Stimulated activated effector memory CD8-positive, alpha-beta T cell treated with anti-CD3 and anti-CD28 coated beads, Interleukin-12 subunit alpha, Interleukin-12 subunit beta, amount 100 ng/mL, for 72 hours (primary cell): ENCODE measurements at regions not wholly inside any gene's neighbourhood (a gene's known extent, or its start where the extent isn't known, plus 50 kb on each side); places are given as distances from the start of the nearest gene placed in this dataset.

ENCODE experiments used
- ATAC-seq: fragments of 150-1000 bp; cut with Tn5 transposase; 2 replicates; pipeline ENCODE4 v1.10.0; 2021
- DNase-seq, 2 donors: peaks; one replicate each; pipeline ENCODE4 v3.0.0; 2021 to 2022; ENCODE audit warnings: low spot score in 2 of 2
- H3K27ac Mint-ChIP-seq: one replicate; pipeline ENCODE4 v1.8.0; 2022; ENCODE audit warnings: mild to moderate bottlenecking, mixed read lengths
- H3K36me3 Mint-ChIP-seq: one replicate; pipeline ENCODE4 v1.8.0; 2022; ENCODE audit warnings: mild to moderate bottlenecking, mixed read lengths
- H3K4me1 Mint-ChIP-seq: one replicate; pipeline ENCODE4 v1.8.0; 2022; ENCODE audit warnings: mixed read lengths
- H3K4me3 Mint-ChIP-seq: one replicate; pipeline ENCODE4 v1.8.0; 2022; ENCODE audit warnings: mild to moderate bottlenecking, mixed read lengths
- H3K9me3 Mint-ChIP-seq: one replicate; pipeline ENCODE4 v1.8.0; 2022; ENCODE audit warnings: mixed read lengths

DNA sequence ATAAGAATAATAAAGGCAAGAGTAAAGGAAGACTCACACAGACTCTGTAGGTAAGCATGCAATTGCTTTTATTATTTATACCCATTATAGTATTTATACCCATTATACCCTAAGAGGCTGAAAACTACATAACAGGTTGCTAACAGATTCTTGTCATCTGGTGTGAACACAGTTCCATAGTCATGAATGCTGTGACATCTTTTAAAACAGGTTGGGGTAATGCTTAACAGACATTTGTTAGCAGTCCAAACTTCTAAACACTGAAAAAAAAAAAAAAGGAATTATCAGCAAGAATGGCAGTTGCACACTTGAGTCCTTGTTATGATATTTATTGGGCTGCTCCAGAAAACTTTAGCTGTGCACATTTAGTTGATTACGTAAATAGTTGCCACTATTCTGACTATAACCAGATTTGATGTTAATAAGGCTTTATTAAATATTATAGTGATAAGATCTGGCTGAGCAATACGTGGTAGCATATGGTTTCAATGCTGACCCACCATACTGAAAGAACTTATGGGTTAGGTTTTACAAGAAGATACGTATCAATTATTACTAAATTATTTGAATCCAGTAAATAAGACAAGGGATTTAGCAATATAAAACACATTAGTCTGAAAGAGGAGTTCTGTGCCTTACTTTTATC is 888.8 kb downstream of the LRRTM4 start:
- peaks cover 14% of the 10 kb centered on the region for H3K9me3 Mint-ChIP-seq
- H3K36me3 Mint-ChIP-seq, result no peaks in the 10 kb centered on the region
- DNase-seq (no peak), ATAC-seq (no peak)
- H3K4me1 Mint-ChIP-seq, result no peaks in the 10 kb centered on the region
- no peak overlapping the region for H3K4me3 Mint-ChIP-seq
- H3K27ac Mint-ChIP-seq, result no peak overlapping the region

DNA sequence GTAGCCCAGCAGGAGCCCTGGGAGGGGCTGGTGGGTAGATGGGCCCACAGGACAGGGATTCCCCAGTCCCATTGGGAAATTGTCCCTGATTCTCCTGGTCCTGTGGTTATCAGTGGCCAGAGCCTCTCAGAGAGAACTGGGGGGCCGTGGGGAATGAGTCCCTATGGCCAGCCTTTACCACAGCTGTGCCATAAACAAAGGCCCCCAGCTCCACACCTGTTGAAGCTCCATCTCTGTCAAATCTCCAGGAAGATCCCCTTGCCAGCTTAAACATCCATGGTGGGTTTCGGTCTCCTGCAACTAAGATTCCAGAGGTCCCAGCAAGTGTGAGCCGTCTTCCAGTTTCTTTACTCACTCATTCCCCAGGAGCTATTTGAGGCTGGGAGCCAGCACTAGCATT is 897.1 kb downstream of the LRRTM4 start:
- H3K27ac Mint-ChIP-seq, result no peak overlapping the region
- DNase-seq (no peak), ATAC-seq (peak; percentile 11)
- no peaks in the 10 kb centered on the region for H3K36me3 Mint-ChIP-seq
- H3K4me3 Mint-ChIP-seq, result no peak overlapping the region
- no peaks in the 10 kb centered on the region for H3K4me1 Mint-ChIP-seq
- peaks cover 38% of the 10 kb centered on the region for H3K9me3 Mint-ChIP-seq

DNA sequence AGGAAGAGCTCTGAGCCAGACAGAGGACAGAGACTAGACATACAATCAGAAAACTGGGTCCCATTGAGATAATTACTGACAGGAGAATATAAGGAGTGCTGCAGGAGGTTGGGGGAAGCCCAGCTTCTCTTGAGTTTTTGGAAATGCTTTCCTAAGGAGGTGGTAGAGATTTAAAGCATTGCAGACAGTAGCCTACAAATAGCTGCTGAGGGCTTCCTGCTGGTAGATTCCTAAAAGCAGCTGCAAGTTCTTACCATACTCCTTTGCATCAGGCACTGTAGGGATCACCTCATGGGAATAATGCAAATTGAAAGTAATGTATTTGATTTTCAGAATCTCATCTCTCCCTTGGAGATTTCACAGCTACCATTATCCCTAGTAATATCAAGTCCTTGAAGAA is 902.6 kb upstream of the GCFC2 start:
- ATAC-seq (no peak), DNase-seq (no peak)
- Mint-ChIP-seq H3K4me3 (no peak overlapping the region), H3K36me3 (no peaks in the 10 kb centered on the region), H3K9me3 (peaks cover 17% of the 10 kb centered on the region), H3K27ac (no peak overlapping the region), H3K4me1 (no peaks in the 10 kb centered on the region)

DNA sequence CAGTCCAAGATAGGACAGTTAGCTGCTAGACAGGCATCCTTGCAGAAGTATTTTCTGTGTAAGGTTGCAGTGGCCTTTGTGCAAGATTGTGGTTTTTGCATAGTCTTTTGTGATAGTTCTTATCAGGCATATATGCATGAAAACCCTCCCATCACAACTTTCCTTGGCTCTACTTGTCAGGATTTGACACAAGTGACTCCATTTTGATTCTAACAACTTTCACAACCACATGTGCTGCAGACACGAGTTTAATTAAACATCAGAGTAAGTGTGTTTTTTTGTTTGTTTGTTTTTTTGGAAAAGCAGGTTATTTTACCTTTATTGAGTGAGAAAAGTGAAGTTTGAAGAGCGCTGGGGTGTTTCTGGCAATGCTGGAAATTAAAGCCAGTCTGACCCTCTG is 902.0 kb upstream of the GCFC2 start:
- Mint-ChIP-seq H3K4me1 (no peaks in the 10 kb centered on the region), H3K4me3 (no peak overlapping the region), H3K27ac (no peak overlapping the region), H3K36me3 (no peaks in the 10 kb centered on the region), H3K9me3 (peaks cover 14% of the 10 kb centered on the region)
- DNase-seq (no peak), ATAC-seq (no peak)

DNA sequence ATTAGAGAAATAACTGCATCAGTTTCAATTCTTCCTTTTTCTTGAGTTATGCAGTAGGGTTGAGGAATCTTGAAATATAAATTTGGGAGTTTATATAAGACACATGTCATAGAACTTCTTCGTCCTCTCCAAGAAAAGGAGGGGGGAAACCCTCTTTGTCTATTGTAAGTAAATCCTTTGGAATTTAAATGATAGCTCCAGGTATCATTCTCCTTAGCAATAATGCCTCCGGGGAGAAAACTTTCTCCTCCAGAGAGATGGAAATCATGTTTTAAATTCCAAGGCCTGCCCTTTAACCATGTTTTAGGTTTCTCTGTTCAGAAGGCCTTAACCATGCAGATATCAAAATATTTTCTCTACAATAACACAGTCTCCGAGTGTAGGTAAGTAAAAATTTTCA is 899.7 kb upstream of the GCFC2 start:
- H3K9me3 Mint-ChIP-seq, result peaks cover 19% of the 10 kb centered on the region
- no peak overlapping the region for H3K27ac Mint-ChIP-seq
- H3K4me1 Mint-ChIP-seq, result no peaks in the 10 kb centered on the region

DNA sequence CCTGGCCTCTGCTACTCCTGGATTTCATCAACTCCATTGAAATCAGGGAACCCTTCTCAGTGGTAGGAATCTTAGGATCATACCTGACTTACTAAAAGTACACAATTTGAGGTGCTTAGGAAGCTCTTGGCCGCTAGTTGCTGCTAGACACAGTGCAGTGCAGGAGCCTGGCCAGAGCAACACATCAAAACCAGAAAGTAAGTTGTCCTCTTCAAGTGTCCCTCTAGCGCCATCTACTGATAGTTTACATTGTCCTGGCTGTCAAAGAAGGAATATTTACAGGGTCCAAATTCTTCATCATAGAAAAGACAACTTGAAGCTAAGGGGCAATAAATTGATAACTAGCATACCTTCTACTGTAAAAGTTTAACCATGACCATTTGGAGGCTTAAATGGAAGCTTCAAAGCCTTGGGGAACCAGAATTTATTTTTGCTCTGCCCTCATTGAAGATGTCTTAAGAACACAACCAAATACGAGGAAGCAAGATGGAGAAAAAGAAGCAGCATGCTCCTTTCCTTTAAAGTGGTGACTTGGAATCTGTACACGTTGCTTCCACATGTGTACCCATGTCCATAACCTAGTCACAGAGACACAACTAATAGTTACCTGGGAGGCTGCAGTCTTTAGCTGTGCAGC is 889.1 kb upstream of the GCFC2 start:
- Mint-ChIP-seq H3K9me3 (peaks cover 8% of the 10 kb centered on the region), H3K36me3 (no peaks in the 10 kb centered on the region), H3K4me1 (no peaks in the 10 kb centered on the region), H3K4me3 (no peak overlapping the region), H3K27ac (no peak overlapping the region)
- ATAC-seq (no peak), DNase-seq (no peak)

More for the DNA sequence above, 899.7 kb upstream of the GCFC2 start:
- Mint-ChIP-seq H3K36me3 (no peaks in the 10 kb centered on the region), H3K4me3 (no peak overlapping the region)
- ATAC-seq (no peak), DNase-seq (no peak)

DNA sequence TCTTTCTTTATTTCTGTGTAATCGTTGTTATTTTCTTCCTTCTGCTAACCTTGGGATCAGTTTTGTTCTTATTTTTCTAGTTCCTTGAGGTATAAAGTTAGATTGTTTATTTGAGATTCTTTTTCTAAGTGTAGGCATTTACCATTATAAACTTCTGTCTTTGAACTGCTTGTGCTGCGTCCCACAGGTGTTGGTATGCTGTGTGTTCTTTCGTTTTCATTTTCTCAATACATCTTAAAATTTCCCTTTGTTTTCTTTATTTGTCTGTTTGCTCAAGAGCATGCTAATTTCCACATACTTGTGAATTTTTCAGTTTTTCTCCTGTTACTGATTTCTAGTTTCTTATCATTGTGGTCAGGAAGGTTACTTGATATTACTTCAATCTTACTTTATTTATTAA is 873.8 kb upstream of the GCFC2 start:
- H3K9me3 Mint-ChIP-seq, result peaks cover 22% of the 10 kb centered on the region
- DNase-seq, result no peak
- no peak for ATAC-seq
- no peaks in the 10 kb centered on the region for H3K4me1 Mint-ChIP-seq
- H3K36me3 Mint-ChIP-seq, result no peaks in the 10 kb centered on the region
- no peak overlapping the region for H3K27ac Mint-ChIP-seq
- no peak overlapping the region for H3K4me3 Mint-ChIP-seq

DNA sequence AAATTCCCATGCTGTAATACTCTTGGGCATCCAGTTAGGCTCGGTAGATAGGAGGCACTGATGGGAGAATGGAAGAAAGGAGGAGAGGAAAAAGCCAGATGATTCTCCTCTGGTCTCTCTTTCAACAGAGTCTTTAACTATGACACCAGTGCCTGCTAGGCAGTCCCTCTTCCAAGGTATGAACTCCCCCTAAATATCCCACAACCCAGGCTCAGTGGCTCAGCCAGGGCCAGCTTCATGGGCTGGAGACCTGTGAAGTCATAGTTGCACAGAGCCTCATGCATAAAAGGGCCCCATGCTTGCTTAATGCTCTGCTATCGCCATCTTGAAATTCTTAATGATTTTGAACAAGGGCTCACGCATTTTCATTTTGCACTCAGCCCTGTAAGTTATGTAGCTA is 869.2 kb upstream of the GCFC2 start:
- ATAC-seq (no peak), DNase-seq (no peak)
- no peaks in the 10 kb centered on the region for H3K4me1 Mint-ChIP-seq
- H3K27ac Mint-ChIP-seq, result no peak overlapping the region
- peaks cover 50% of the 10 kb centered on the region for H3K9me3 Mint-ChIP-seq
- no peaks in the 10 kb centered on the region for H3K36me3 Mint-ChIP-seq
- no peak overlapping the region for H3K4me3 Mint-ChIP-seq

DNA sequence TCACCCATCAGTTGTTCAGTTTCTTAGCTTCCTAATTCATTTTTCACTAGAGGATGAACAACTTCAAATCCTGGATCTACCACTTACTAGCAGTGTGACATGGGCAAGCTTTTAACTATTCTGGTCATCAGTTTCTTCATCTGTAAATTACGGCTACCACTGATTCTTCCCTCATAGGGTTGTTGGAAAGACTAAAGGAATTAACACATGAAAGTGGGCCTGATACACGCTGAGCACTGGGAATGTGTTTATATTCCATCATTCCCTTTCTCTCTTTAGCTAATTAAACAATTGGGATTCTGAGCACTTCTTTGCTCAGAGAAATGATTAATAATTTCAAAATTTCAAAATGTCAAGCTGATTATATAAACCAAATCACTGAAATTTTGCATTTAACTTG is 862.3 kb upstream of the GCFC2 start:
- Mint-ChIP-seq H3K4me1 (no peaks in the 10 kb centered on the region), H3K4me3 (no peak overlapping the region), H3K36me3 (no peaks in the 10 kb centered on the region), H3K27ac (no peak overlapping the region), H3K9me3 (peaks cover 24% of the 10 kb centered on the region)
- DNase-seq (no peak), ATAC-seq (no peak)

DNA sequence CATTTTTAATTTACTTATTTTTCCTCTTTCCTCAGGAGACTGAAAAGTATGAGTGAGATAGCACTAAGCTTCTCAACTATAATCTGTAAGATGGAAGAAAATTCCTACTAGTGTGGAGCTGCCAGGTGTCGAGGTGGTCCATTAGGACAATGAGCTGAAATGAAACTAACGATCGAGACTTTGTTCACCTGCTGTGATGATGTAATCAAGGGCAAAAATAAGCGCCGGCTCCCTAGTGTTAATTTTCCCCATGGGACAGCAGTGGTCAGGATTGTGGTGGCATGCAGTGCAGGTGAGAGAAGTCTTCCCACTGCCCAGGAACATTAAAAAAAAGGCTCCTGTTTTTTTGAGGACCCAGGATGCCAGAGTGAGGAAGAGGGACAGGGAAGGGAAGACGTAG is 859.1 kb upstream of the GCFC2 start:
- ATAC-seq (no peak), DNase-seq (no peak)
- H3K9me3 Mint-ChIP-seq, result peaks cover 9% of the 10 kb centered on the region
- no peaks in the 10 kb centered on the region for H3K4me1 Mint-ChIP-seq
- H3K27ac Mint-ChIP-seq, result no peak overlapping the region
- H3K36me3 Mint-ChIP-seq, result no peaks in the 10 kb centered on the region
- no peak overlapping the region for H3K4me3 Mint-ChIP-seq

DNA sequence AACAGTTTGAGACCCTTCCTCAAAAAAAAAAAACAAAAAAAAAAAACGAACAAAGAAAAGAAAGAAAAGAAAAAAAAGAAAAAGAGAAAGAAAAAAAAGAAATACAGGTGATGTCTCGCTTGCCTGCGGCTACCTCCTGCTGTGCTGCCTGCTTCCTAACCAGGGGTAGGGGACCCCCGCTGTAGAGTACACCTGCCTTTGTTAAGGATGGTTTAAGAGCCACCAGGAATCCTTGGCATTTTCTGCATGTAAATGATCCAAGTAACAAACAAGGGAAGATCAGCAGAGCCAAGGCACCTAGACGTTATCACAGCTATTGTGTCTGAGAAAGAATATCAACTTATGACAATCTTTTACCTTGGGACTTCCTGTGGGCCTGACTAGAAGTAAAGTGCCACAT is 856.8 kb upstream of the GCFC2 start:
- no peak for ATAC-seq
- no peak for DNase-seq
- Mint-ChIP-seq H3K9me3 (peaks cover 11% of the 10 kb centered on the region), H3K27ac (no peak overlapping the region), H3K36me3 (no peaks in the 10 kb centered on the region), H3K4me3 (no peak overlapping the region), H3K4me1 (no peaks in the 10 kb centered on the region)

DNA sequence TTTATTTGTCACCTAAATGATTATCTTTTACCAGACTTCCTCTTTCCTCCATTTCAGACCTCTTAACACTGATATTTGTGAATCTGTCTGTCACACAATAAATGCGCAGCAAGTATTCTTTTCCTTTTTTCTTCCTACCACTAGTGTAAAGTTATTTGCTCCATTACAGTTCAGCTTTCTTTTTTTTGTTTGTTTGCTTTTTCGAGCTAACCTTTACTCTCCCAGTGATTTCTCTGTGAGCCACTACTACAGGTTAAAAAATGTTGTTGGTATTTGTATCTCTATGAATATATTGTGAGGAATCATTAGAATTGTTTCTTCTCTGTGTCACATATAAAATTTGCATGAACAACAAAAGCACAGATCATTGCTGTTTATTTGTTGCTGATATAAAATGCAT is 854.0 kb upstream of the GCFC2 start:
- ATAC-seq (no peak), DNase-seq (no peak)
- no peaks in the 10 kb centered on the region for H3K4me1 Mint-ChIP-seq
- no peaks in the 10 kb centered on the region for H3K36me3 Mint-ChIP-seq
- H3K4me3 Mint-ChIP-seq, result no peak overlapping the region
- no peak overlapping the region for H3K27ac Mint-ChIP-seq
- peaks cover 12% of the 10 kb centered on the region for H3K9me3 Mint-ChIP-seq

DNA sequence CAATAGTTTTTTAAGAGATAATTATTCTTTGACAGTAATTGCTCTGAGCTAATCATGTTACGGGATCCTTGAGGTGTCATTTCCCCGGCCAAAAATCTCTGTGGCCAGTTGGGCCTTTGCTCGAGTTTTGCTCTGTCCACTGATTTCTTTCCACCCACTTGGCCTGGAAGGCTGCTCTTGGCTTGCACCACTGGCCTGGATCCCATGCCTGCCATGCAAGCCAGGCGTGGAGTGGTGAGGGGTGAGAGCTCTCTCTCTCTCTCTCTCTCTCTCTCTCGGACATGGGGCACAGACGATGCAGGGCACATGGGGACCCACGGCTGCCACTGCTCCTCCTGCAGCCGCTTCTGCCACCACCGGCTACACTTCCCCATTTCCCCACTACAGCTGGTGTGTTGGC is 853.0 kb upstream of the GCFC2 start:
- no peaks in the 10 kb centered on the region for H3K36me3 Mint-ChIP-seq
- DNase-seq, result no peak

DNA sequence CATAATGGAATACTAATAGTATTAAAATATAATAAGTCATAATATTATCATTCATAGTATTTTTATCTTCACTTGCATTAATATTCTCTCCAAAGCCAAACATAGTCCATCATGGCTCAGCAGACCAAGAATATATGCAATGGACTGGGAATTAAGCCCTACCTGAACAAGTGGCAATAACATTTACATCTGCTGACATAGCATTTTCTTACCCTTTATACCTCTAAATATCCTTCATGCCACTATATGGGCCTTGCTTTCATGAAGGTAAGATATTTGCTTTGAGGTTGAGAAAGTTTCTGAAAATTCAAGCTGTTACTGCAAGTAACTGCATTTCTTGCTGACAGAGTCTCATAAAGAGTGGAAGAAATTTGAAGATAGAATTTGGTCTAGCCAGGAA is 847.4 kb upstream of the GCFC2 start:
- Mint-ChIP-seq H3K4me1 (no peaks in the 10 kb centered on the region), H3K36me3 (no peaks in the 10 kb centered on the region), H3K27ac (no peak overlapping the region), H3K4me3 (no peak overlapping the region), H3K9me3 (peaks cover 10% of the 10 kb centered on the region)
- DNase-seq, result no peak
- ATAC-seq, result no peak

More for the DNA sequence above, 853.0 kb upstream of the GCFC2 start:
- Mint-ChIP-seq H3K4me1 (no peaks in the 10 kb centered on the region), H3K27ac (no peak overlapping the region), H3K9me3 (peaks cover 12% of the 10 kb centered on the region), H3K4me3 (no peak overlapping the region)
- ATAC-seq, result no peak

DNA sequence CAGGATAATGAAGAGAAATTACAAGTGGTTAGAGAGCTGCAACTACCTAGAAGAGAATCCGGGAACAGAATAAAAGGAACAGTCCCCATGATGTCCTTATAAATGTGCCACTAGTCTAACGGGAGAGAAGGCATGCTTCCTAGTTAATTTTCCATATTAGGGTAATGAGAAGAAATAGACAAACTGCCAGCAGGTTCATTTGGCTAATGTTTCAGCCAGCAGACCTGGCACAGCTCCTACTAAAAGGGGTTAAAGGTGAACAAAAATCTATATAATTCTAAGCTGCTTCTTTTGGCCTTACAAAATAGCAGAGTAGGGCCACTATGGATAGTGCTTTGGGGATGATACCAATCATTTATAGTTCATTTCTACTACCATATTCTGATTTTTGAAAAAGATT is 845.3 kb upstream of the GCFC2 start:
- H3K4me3 Mint-ChIP-seq, result no peak overlapping the region
- ATAC-seq, result no peak
- peaks cover 7% of the 10 kb centered on the region for H3K9me3 Mint-ChIP-seq
- no peaks in the 10 kb centered on the region for H3K36me3 Mint-ChIP-seq
- H3K4me1 Mint-ChIP-seq, result no peaks in the 10 kb centered on the region
- DNase-seq, result no peak
- no peak overlapping the region for H3K27ac Mint-ChIP-seq

DNA sequence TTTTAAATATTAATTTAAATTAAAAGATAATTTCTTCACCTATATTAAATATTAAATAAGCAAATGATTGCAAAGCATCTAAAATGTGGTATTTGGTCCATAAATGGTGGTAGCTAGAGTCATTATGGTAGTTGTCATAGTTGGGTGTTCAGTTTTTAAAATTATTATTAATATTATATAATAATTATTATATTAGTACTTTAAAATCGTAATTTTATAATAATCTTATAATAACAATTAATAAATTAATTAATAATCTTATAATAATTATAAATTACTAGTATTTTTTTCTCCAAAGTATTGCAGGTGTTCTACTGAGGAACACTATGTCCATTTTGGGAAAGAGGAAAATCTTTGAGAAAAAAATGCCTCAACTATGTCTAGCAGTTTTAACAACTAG is 835.5 kb upstream of the GCFC2 start:
- Mint-ChIP-seq H3K4me1 (no peaks in the 10 kb centered on the region), H3K27ac (no peak overlapping the region), H3K4me3 (no peak overlapping the region), H3K36me3 (no peaks in the 10 kb centered on the region), H3K9me3 (peaks cover 29% of the 10 kb centered on the region)
- DNase-seq, result no peak
- no peak for ATAC-seq
